Activated CD4-positive, alpha-beta T cell treated with anti-CD3 and anti-CD28 coated beads, Interleukin-2, amount 10 ng/mL, durations not matched to agents 24 days and 14 days (primary cell): ENCODE measurements at regions not wholly inside any gene's neighbourhood (a gene's known extent, or its start where the extent isn't known, plus 50 kb on each side); places are given as distances from the start of the nearest gene placed in this dataset.

Experiments used
- DNase-seq: peaks from one replicate; pipeline ENCODE4 v3.0.0; 2022
- H3K27ac Mint-ChIP-seq: one replicate; pipeline ENCODE4 v1.8.0; 2022; ENCODE audit warnings: mild to moderate bottlenecking, mixed read lengths
- H3K27me3 Mint-ChIP-seq: one replicate; pipeline ENCODE4 v1.8.0; 2022; ENCODE audit warnings: mixed read lengths
- H3K36me3 Mint-ChIP-seq: one replicate; pipeline ENCODE4 v1.8.0; 2022; ENCODE audit warnings: low read depth, mild to moderate bottlenecking, mixed read lengths
- H3K4me1 Mint-ChIP-seq: one replicate; pipeline ENCODE4 v1.8.0; 2021; ENCODE audit warnings: mixed read lengths
- H3K4me3 Mint-ChIP-seq: one replicate; pipeline ENCODE4 v1.8.0; 2022; ENCODE audit warnings: mild to moderate bottlenecking, moderate library complexity, mixed read lengths
- H3K9me3 Mint-ChIP-seq: one replicate; pipeline ENCODE4 v1.8.0; 2021; ENCODE audit warnings: mixed read lengths
- intact Hi-C: fragments of 100-400 bp; cut with micrococcal nuclease; formaldehyde crosslinking; loops from one replicate; pipeline ENCODE4 v1.15.1; 2023

DNA sequence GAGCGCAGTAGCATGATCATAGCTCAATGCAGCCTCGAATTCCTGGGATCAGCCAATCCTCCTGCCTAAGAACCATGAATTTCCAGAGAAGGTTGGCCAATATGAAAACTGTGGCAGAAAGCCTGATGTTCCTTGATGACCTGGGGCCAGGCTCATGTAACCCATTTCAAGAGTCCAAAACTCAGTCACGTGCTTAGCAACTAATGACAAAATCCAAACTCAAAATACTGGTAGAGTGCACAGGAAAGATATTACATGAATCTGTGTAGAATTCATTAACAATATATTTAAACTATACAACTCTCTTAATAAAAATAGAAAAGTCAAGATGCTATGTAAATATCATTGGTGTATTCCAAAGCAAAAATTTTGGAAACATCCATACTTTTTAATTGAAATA, 265.7 kb upstream of the NDST3 start:
- no peak overlapping the region for H3K27ac Mint-ChIP-seq
- H3K9me3 Mint-ChIP-seq: no peaks in the 10 kb centered on the region
- H3K27me3 Mint-ChIP-seq: no peaks in the 10 kb centered on the region
- H3K36me3 Mint-ChIP-seq: no peaks in the 10 kb centered on the region
- no peak overlapping the region for H3K4me3 Mint-ChIP-seq
- DNase-seq: no peak
- intact Hi-C loops: no loop called here
- H3K4me1 Mint-ChIP-seq: no peaks in the 10 kb centered on the region

DNA sequence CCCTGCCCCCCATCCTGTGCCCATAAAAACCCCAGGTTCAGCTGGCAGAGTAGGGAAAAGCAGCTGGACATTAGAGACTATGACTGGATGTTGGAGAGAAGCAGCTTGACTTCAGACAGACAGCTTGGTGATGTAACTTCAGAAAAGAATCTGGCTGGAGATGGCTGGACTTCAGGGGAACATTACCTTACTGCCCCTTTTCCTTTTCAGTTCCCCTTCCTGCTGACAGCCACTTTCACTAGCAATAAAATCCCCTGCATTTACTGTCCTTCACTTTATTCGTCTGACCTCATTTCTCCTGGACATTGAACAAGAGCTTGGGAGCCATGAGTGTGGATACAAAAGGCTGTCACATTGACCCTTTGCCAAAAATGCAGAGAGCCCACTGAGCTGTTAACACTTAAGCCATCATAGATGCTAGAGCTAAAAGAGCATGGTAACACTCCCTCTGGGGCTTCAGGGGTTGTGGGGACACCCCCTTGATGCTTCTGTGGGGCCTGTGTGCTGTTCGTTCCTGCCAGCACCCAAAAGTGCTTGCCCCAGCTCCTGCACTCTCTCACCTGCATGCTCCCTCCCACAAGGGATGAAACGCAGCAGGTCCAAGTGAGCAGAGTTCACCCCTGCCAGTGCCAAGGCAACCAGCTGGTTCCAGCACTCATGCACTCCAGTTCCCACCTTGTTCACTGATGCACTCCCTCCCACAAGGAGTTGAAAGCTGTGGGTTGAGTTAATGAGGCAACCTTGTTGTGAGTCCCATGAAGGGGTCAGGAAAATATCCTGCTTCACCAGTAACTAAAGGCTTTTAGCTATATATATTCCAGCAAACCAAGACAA, 263.8 kb upstream of the NDST3 start:
- Mint-ChIP-seq H3K27ac (no peak overlapping the region), H3K4me1 (no peaks in the 10 kb centered on the region), H3K27me3 (no peaks in the 10 kb centered on the region), H3K36me3 (no peaks in the 10 kb centered on the region), H3K4me3 (no peak overlapping the region), H3K9me3 (no peaks in the 10 kb centered on the region)
- no peak for DNase-seq
- intact Hi-C loops: no loop called here

DNA sequence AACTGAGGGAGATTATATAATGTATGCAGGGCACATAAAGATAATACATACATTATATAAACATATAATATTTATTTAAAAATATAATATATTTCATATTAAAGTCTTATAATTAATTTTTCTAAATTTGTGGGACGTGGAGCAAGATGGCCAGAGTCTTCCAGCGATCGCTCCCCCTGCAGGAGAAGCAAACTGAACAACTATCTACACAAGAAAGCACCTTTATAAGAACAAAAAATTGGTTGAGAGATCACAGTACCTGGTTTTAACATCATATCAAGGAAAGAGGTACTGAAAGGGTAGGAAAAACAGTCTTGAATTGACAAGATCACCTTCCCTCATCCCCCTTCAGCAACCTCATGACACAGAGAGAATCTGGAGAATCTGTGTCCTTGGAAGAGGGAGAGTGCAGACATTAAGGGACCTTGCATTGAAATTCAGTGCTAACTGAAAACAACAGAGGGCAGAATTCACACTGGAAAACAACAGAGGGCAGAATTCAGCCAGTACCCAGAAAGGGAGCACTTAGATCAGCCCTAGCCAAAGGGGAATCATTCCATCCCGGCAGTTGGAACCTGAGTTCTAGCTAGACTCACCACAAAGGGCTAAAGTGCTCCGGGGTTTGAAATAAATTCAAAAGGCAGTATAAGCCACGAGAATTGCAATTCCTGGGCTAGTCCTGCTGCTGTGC, 262.5 kb upstream of the NDST3 start:
- DNase-seq: no peak
- Mint-ChIP-seq H3K4me1 (no peaks in the 10 kb centered on the region), H3K27ac (no peak overlapping the region), H3K36me3 (no peaks in the 10 kb centered on the region), H3K4me3 (no peak overlapping the region), H3K9me3 (no peaks in the 10 kb centered on the region), H3K27me3 (no peaks in the 10 kb centered on the region)
- intact Hi-C loops: no loop called here

DNA sequence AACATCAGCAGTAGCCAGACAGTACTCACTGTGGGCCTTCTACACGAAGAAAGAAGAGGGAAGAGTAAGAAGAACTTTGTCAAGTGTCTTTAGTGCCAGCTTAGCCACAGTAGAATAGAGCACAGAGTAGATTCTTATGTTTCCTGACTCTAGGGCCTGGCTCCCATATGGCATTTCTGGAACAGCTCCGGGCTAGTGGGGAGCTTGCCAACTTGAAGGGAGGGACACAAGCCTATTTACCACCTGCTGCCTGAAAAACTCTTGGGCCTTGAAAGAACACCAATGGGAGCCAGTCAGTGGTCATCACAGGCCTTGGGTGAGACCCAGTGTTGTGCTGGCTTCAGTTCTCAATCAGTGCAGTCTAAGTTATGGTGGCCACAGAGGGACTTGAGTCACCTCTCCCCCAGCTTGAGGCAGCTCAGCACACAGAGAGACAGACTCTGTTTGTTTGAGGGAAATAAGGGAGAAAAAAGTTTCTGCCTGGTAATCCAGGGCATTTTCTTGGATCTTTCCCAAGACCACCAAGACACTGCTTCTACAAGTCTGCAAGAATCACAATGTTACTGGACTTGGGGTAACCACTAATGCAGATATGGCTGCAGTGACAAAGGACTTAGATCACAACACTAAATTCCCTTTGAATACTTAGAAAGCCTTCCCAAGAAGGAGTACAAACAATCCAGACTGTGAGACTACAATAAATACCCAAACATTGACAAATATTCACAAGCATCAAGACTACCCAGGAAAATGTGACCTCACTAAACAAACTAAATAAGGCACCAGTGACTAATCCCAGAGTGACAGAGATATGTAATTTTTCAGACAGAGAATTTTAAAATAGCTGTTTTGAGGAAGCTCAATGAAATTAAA, 261.0 kb upstream of the NDST3 start:
- H3K27ac Mint-ChIP-seq: no peak overlapping the region
- H3K4me1 Mint-ChIP-seq: no peaks in the 10 kb centered on the region
- intact Hi-C loops: no loop called here
- H3K36me3 Mint-ChIP-seq: no peaks in the 10 kb centered on the region
- H3K27me3 Mint-ChIP-seq: no peaks in the 10 kb centered on the region
- H3K9me3 Mint-ChIP-seq: no peaks in the 10 kb centered on the region
- DNase-seq: no peak
- H3K4me3 Mint-ChIP-seq: no peak overlapping the region

DNA sequence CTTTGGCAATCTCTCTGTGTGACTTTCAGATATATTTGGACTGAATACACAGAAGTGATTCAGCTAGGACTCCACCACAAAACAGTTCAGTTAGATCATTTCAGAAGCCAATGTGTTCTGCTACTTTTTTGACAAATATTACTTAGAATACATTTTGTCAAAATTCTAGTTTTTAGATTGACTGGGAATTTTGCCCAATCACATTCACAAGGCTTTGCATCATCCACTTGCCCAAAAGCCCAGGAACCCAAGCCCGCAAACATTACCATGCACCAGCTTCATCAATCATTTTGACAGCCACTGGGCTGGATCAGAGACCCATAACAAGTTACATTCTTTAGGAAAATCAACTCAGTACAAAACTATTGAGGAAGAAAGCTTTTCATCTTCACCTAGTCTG, 256.6 kb upstream of the NDST3 start:
- intact Hi-C loops: no loop called here
- Mint-ChIP-seq H3K36me3 (no peaks in the 10 kb centered on the region), H3K4me3 (no peak overlapping the region), H3K4me1 (no peaks in the 10 kb centered on the region), H3K9me3 (no peaks in the 10 kb centered on the region), H3K27me3 (no peaks in the 10 kb centered on the region), H3K27ac (no peak overlapping the region)
- no peak for DNase-seq

DNA sequence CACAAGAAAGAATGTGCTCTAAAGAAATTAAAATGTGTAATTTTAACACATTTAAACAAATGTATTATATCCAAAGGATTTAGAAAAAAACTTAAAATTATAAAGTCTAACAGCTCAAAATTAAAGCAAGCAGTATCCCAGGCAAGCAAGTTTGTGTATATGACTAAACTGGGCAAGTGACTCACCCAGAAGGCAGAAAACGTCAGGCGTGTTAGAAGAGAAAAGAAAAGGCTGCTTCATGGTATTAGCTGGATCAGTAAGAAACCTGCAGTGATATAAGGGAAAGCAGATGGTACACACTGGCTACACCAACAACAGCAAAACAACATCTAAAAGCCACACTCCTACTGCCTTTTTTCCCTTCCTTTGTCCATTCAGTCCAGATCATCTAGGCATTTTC, 250.6 kb upstream of the NDST3 start:
- Mint-ChIP-seq H3K36me3 (no peaks in the 10 kb centered on the region), H3K27me3 (no peaks in the 10 kb centered on the region), H3K4me1 (no peaks in the 10 kb centered on the region), H3K9me3 (no peaks in the 10 kb centered on the region), H3K27ac (no peak overlapping the region), H3K4me3 (no peak overlapping the region)
- no peak for DNase-seq
- intact Hi-C loops: no loop called here

DNA sequence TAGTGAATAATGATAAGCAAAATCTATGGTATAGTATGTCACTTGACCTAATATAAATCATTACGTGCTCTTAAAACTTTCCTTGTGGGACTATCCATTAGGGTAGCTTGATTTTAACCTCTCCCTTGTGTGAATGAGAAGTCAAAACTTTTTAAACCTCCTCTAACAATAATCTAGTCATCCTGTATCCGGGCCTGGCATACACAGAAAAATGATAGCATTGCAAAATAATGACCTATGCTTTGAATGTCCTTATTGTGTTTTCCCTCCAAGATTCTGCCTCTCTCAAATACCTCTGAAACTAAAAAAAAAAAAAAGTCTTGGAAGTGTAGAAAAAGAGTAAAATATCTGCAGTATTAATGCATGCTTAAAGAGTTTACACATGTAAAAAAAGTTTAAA, 250.0 kb upstream of the NDST3 start:
- H3K36me3 Mint-ChIP-seq: no peaks in the 10 kb centered on the region
- H3K9me3 Mint-ChIP-seq: no peaks in the 10 kb centered on the region
- H3K4me1 Mint-ChIP-seq: no peaks in the 10 kb centered on the region
- intact Hi-C loops: no loop called here
- no peak for DNase-seq
- H3K4me3 Mint-ChIP-seq: no peak overlapping the region
- no peak overlapping the region for H3K27ac Mint-ChIP-seq
- no peaks in the 10 kb centered on the region for H3K27me3 Mint-ChIP-seq

DNA sequence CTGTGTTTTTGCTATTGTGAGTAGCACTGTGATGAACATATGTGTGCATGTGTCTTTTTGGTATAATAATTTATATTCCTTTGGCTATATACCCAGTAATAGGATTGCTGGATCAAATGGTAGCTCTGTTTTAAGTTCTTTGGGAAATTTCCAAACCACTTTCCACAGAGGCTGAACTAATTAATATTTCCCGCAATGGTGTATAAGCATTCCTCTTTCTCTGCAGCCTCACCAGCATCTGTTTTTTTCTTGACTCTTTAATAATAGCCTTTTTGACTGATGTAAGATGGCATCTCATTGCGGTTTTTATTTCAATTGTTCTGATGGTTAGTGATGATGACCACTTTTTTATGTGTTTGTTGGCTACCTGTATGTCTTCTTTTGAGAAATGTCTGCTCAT, 247.7 kb upstream of the NDST3 start:
- intact Hi-C loops: no loop called here
- Mint-ChIP-seq H3K4me3 (no peak overlapping the region), H3K4me1 (no peaks in the 10 kb centered on the region)

DNA sequence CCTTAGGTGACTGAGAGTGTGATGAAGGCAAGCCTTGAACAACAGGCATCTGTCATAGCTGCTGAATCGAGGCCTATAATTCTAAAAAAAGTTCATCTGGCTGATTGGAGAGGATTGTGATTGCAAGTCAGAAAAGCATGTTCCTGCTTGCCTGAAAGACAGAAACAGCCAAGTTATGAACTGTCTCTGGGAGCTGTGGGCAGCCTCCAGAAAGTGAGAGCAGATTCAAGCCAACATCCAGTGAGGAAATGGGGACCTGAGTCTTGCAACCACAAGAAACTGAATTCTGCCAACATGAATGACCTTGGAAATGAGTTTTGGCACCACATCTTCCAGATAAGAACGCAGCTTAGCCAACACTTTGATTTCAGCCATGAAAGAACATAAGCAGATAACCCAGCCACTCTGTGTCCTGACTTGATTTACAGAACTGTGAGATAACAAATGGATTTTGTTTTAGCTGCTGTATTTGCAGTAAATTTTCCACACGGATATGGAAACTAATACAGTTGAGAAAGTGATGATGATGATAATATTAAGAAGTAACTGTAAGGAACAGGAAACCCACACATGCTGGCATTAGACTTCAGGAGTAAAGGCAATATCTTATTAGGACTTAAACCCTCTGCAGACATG, 240.3 kb upstream of the NDST3 start:
- no peak overlapping the region for H3K27ac Mint-ChIP-seq
- intact Hi-C loops: no loop called here
- no peak overlapping the region for H3K4me3 Mint-ChIP-seq
- H3K27me3 Mint-ChIP-seq: no peaks in the 10 kb centered on the region
- no peak for DNase-seq
- H3K4me1 Mint-ChIP-seq: no peaks in the 10 kb centered on the region
- H3K36me3 Mint-ChIP-seq: no peaks in the 10 kb centered on the region
- no peaks in the 10 kb centered on the region for H3K9me3 Mint-ChIP-seq

More for the DNA sequence above, 247.7 kb upstream of the NDST3 start:
- no peak for DNase-seq
- H3K36me3 Mint-ChIP-seq: no peaks in the 10 kb centered on the region
- no peak overlapping the region for H3K27ac Mint-ChIP-seq
- H3K9me3 Mint-ChIP-seq: no peaks in the 10 kb centered on the region
- no peaks in the 10 kb centered on the region for H3K27me3 Mint-ChIP-seq

DNA sequence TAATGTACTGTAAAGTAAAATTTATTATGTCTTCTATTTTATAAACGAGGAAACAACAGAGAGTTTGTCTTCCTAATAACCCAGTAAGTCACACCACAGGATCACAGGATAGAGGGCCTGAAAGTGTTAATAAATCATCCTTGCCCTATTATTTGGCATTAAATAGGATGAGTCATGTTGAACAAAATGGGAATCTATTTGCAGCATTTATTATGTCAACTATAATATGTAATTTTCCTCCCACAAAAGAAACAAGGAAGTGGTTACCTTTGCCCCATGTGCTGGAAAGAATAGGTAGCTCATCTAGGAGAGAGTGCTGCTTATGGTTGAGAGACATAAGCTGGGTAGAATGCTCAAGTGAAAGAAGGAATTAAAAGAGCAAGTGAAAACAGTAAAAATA, 237.6 kb upstream of the NDST3 start:
- Mint-ChIP-seq H3K27ac (no peak overlapping the region), H3K4me1 (no peaks in the 10 kb centered on the region), H3K36me3 (no peaks in the 10 kb centered on the region), H3K4me3 (no peak overlapping the region), H3K27me3 (no peaks in the 10 kb centered on the region), H3K9me3 (no peaks in the 10 kb centered on the region)
- DNase-seq: no peak
- intact Hi-C loops: no loop called here

DNA sequence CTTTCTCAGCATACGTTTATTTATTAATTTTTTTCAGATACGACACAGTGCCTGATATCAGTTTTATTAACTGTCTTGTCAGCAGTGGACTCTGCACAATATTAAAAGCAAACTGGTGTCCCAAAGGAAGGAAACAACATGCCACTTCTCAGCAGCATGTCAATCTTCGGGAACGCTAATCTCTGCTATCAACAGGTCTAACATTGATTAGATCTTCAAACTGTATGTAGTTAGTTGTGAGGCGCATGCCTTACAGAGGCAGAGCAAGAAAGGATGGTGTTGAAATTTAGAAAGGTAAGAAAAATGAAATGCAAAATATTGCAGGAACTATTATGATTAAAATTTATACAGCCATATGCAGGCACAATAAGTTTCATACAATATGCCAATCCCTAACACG, 233.7 kb upstream of the NDST3 start:
- H3K27me3 Mint-ChIP-seq: no peaks in the 10 kb centered on the region
- no peaks in the 10 kb centered on the region for H3K36me3 Mint-ChIP-seq
- H3K4me3 Mint-ChIP-seq: no peak overlapping the region
- no peak overlapping the region for H3K27ac Mint-ChIP-seq
- intact Hi-C loops: no loop called here
- no peaks in the 10 kb centered on the region for H3K4me1 Mint-ChIP-seq
- no peak for DNase-seq
- H3K9me3 Mint-ChIP-seq: no peaks in the 10 kb centered on the region

DNA sequence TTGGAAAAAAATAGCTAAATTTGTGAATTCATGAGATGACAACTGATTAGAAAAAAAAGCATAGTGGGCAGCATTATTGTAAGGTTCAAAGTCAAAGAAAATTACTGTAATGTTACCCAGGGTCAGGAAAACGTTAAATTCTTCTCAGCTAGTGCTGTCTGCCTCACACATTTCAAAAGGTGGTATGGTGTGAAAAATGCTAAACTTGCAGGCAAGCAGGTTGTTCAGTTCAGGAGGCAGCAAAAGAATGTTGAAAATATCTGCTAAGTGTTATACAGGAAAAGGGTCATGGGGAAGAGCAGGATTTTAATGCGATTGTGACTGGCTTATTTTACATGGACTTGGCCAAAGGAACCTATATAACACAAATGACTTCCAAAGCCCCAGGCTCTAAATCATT, 232.5 kb upstream of the NDST3 start:
- no peak for DNase-seq
- Mint-ChIP-seq H3K27me3 (no peaks in the 10 kb centered on the region), H3K27ac (no peak overlapping the region), H3K36me3 (no peaks in the 10 kb centered on the region), H3K9me3 (no peaks in the 10 kb centered on the region), H3K4me1 (no peaks in the 10 kb centered on the region), H3K4me3 (no peak overlapping the region)
- intact Hi-C loops: no loop called here

DNA sequence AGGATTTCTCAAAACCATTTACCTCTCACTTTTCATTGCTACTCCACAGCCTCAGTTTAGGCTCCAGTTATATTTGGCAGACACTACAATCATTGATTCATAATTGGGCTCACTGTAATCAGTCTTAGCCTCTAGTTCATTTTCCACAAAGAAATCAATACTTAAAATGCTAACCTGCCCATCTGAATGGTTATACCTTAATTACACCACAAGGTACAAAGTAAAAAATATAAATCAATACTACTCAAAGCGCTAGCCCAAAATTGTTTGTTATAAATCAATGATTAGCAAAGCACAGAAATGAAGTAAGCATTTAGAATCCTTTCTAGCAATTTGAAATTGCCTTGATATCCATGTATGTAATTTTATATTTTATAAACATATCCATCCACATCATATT, 222.6 kb upstream of the NDST3 start:
- Mint-ChIP-seq H3K36me3 (no peaks in the 10 kb centered on the region), H3K4me3 (no peak overlapping the region), H3K4me1 (no peaks in the 10 kb centered on the region), H3K27me3 (no peaks in the 10 kb centered on the region), H3K27ac (no peak overlapping the region), H3K9me3 (no peaks in the 10 kb centered on the region)
- intact Hi-C loops: no loop called here
- DNase-seq: no peak
